Fibroblast of lung (primary cell): ENCODE measurements at regions not wholly inside any gene's neighbourhood (a gene's known extent, or its start where the extent isn't known, plus 50 kb on each side); places are given as distances from the start of the nearest gene placed in this dataset.

Experiments
- DNase-seq, 2 donors: peaks; one replicate each; pipeline versions ENCODE4 v3.0.0 to v3.0.0-alpha.2; 2010; ENCODE audit warnings: low read depth in 2 of 2
- H2AFZ ChIP-seq: 2 replicates; pipeline ENCODE4 v1.5.1; 2012; ENCODE audit warnings: low read length, control low read depth, inconsistent platforms
- H3K27ac ChIP-seq: 2 replicates; pipeline ENCODE4 v1.5.1; 2011; ENCODE audit warnings: low read length, control low read depth; ENCODE audit not compliant: insufficient read depth
- H3K27me3 ChIP-seq: 2 replicates; pipeline ENCODE4 v1.5.1; 2011; ENCODE audit warnings: mild to moderate bottlenecking, low read length; ENCODE audit not compliant: control insufficient read depth, insufficient read depth
- H3K36me3 ChIP-seq: 2 replicates; pipeline ENCODE4 v1.5.1; 2011; ENCODE audit warnings: low read length; ENCODE audit not compliant: control insufficient read depth, insufficient read depth
- H3K4me1 ChIP-seq: 2 replicates; pipeline ENCODE4 v1.5.1; 2011; ENCODE audit warnings: low read length; ENCODE audit not compliant: control insufficient read depth, insufficient read depth; ENCODE audit errors: extremely low read depth
- H3K4me2 ChIP-seq: 2 replicates; pipeline ENCODE4 v1.5.1; 2011; ENCODE audit warnings: low read length, control low read depth; ENCODE audit not compliant: insufficient read depth; ENCODE audit errors: extremely low read depth
- H3K4me3 ChIP-seq, 4 experiments: fragments of 200-600 bp in 1 of 4; sonication (generic) in 1 of 4; replicated peaks in 1 of 4; 2 replicates each; pipeline ENCODE4 v1.5.1; 2011 to 2016; ENCODE audit warnings: low read length in 4 of 4, low read depth in 3 of 4, mild to moderate bottlenecking in 3 of 4, control low read depth in 2 of 4, inconsistent platforms in 1 of 4, mixed read lengths in 1 of 4; ENCODE audit not compliant: insufficient read depth in 1 of 4; ENCODE audit errors: control extremely low read depth in 1 of 4
- H3K79me2 ChIP-seq: 2 replicates; pipeline ENCODE4 v1.5.1; 2012; ENCODE audit warnings: mild to moderate bottlenecking, low read length, inconsistent platforms; ENCODE audit not compliant: control insufficient read depth, insufficient read depth
- H3K9ac ChIP-seq: 2 replicates; pipeline ENCODE4 v1.5.1; 2011; ENCODE audit warnings: mild to moderate bottlenecking, low read length, control low read depth; ENCODE audit not compliant: insufficient read depth
- H3K9me3 ChIP-seq: 2 replicates; pipeline ENCODE4 v1.5.1; 2012; ENCODE audit warnings: low read depth, low read length; ENCODE audit not compliant: control insufficient read depth, insufficient read depth
- H4K20me1 ChIP-seq: 2 replicates; pipeline ENCODE4 v1.5.1; 2011; ENCODE audit warnings: low read length; ENCODE audit not compliant: control insufficient read depth, insufficient read depth; ENCODE audit errors: extremely low read depth
- EZH2 ChIP-seq: IDR thresholded peaks from 2 replicates; pipeline ENCODE4 v1.5.1; 2012; ENCODE audit warnings: low read length, control low read depth, mild to moderate bottlenecking; ENCODE audit errors: missing control alignments
- TF ChIP-seq, protein P1 (sequence below), 2 donors: IDR thresholded peaks in 1 of 2; conservative IDR thresholded peaks in 1 of 2; 1 replicate in 1 of 2; 2 replicates in 1 of 2; pipeline ENCODE4 v1.5.1; 2011 to 2012; ENCODE audit warnings: low read length in 2 of 2, control low read depth in 1 of 2, inconsistent platforms in 1 of 2, low read depth in 1 of 2, mild to moderate bottlenecking in 1 of 2

DNA sequence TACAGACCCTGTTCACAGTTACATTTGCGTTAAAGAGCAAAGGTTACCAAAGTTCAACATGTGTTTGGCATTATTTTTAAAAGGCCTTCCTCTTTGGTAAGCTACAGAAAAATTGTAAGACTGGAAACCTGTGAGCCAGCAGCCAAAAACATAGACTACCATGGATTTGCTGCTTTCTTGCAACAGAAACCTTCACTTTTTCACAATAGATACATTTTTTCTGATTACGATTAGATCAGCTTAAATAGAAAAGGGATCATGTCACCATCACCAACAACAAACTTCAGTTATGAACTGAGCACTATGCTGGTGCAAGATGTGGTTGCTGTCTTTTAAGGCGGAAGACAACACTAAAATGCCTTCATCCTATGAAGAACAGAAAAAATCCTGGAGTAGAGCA is 112.3 kb upstream of the MARCKS start:
- H3K36me3 ChIP-seq, result no peaks in the 10 kb centered on the region
- no peaks in the 10 kb centered on the region for H4K20me1 ChIP-seq
- no peak for DNase-seq
- H3K4me3 ChIP-seq, result no peak overlapping the region
- no peaks in the 10 kb centered on the region for H3K79me2 ChIP-seq
- TF ChIP-seq, protein P1, sequence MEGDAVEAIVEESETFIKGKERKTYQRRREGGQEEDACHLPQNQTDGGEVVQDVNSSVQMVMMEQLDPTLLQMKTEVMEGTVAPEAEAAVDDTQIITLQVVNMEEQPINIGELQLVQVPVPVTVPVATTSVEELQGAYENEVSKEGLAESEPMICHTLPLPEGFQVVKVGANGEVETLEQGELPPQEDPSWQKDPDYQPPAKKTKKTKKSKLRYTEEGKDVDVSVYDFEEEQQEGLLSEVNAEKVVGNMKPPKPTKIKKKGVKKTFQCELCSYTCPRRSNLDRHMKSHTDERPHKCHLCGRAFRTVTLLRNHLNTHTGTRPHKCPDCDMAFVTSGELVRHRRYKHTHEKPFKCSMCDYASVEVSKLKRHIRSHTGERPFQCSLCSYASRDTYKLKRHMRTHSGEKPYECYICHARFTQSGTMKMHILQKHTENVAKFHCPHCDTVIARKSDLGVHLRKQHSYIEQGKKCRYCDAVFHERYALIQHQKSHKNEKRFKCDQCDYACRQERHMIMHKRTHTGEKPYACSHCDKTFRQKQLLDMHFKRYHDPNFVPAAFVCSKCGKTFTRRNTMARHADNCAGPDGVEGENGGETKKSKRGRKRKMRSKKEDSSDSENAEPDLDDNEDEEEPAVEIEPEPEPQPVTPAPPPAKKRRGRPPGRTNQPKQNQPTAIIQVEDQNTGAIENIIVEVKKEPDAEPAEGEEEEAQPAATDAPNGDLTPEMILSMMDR (conservative IDR thresholded peaks at IDR 0.05 in 1 of 2, IDR thresholded peaks at IDR 0.05 in 1 of 2; ENCODE audit: low read depth in 1 of 2, low read length in 2 of 2), result no peak
- no peak overlapping the region for H3K27ac ChIP-seq
- H3K4me1 ChIP-seq, result no peaks in the 10 kb centered on the region
- no peaks in the 10 kb centered on the region for H3K27me3 ChIP-seq
- no peak overlapping the region for H3K9ac ChIP-seq
- H3K4me2 ChIP-seq, result no peak overlapping the region
- H3K9me3 ChIP-seq, result no peaks in the 10 kb centered on the region
- no peak overlapping the region for H2AFZ ChIP-seq

DNA sequence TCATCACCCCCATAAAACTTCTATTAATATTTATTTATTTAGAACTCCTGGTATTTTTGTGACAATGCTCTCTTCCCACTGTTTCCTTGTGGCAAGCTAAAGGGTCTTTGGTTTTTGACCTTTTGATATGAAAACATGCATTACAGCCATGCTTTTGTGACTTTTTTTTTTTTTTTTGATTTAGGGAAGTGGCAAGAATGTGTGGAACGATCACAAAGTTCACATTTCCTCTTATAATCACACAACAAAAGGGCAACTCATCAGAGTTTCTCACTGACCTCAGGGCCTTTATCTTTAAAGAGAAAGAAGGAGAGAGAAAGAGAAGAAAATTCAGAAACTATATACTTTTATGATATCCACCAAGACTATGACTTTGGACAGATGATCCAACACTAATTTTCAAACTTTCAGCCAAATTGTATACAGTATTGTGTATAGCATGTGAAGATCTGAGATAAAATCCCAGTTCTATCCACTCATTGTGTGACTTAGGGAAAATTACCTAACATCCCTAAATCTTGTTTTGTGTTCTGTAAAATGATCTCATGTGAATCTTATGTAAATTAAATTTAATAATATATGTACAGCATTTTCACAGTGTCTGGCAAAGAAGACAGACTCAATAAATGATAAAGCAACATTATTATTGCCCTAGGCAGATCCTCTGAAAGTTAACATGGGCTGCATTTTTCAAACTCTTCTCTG is 106.8 kb upstream of the MARCKS start:
- Histone ChIP-seq H3K27me3 (no peaks in the 10 kb centered on the region), H3K36me3 (no peaks in the 10 kb centered on the region), H3K9ac (no peak overlapping the region), H3K4me2 (no peak overlapping the region), H2AFZ (no peak overlapping the region), H3K4me1 (no peaks in the 10 kb centered on the region), H4K20me1 (no peaks in the 10 kb centered on the region), H3K4me3 (no peak overlapping the region), H3K27ac (no peak overlapping the region), H3K9me3 (no peaks in the 10 kb centered on the region), H3K79me2 (no peaks in the 10 kb centered on the region)
- DNase-seq, result no peak
- no peak for TF ChIP-seq EZH2

DNA sequence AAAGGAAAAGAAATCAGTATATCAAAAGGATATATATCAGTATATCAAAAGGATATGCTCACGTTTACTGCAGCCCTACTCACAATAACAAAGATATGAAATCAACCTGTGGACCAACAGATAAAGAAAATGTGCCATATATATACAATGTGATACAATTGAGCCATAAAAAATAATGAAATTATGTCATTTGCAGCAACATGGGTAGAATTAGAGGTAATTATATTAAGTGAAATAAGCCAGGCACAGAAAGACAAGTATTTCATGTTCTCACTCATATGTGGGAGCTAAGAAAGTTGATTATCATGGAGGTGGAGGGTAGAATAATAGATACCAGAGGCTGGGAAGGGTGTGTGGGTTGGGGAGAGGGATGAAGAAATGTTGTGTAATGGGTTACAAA is 102.9 kb upstream of the MARCKS start:
- H3K36me3 ChIP-seq, result no peaks in the 10 kb centered on the region
- H3K4me2 ChIP-seq, result no peak overlapping the region
- no peak overlapping the region for H3K9ac ChIP-seq
- no peak overlapping the region for H2AFZ ChIP-seq
- H3K9me3 ChIP-seq, result no peaks in the 10 kb centered on the region
- no peak overlapping the region for H3K27ac ChIP-seq
- TF ChIP-seq EZH2, result no peak
- TF ChIP-seq, protein P1 (conservative IDR thresholded peaks at IDR 0.05 in 1 of 2, IDR thresholded peaks at IDR 0.05 in 1 of 2; ENCODE audit: low read depth in 1 of 2, low read length in 2 of 2), result no peak
- no peak for DNase-seq
- no peak overlapping the region for H3K4me3 ChIP-seq
- H3K4me1 ChIP-seq, result no peaks in the 10 kb centered on the region
- no peaks in the 10 kb centered on the region for H3K79me2 ChIP-seq
- H3K27me3 ChIP-seq, result no peaks in the 10 kb centered on the region
- no peaks in the 10 kb centered on the region for H4K20me1 ChIP-seq
